Mesendoderm (in vitro differentiated cells): ENCODE measurements at regions not wholly inside any gene's neighbourhood (a gene's known extent, or its start where the extent isn't known, plus 50 kb on each side); places are given as distances from the start of the nearest gene placed in this dataset.
"Not testable (repeated sequence)": the region's sequence is repeated elsewhere in the genome, so short reads cannot be mapped to it uniquely, and the experiment has no call there.

ENCODE experiments used
- DNase-seq: peaks from one replicate; pipeline ENCODE4 v3.0.0; 2013
- H2AK5ac ChIP-seq: 2 replicates; pipeline ENCODE4 v1.6.1; 2013; ENCODE audit warnings: low read length, inconsistent platforms
- H2BK120ac ChIP-seq: 2 replicates; pipeline ENCODE4 v1.6.1; 2013; ENCODE audit warnings: low read depth, mild to moderate bottlenecking, low read length, moderate library complexity, mixed read lengths
- H2BK15ac ChIP-seq: replicated peaks from 2 replicates; pipeline ENCODE4 v1.6.1; 2013; ENCODE audit warnings: low read depth, mild to moderate bottlenecking, moderate library complexity
- H2BK5ac ChIP-seq: 2 replicates; pipeline ENCODE4 v1.6.1; 2013; ENCODE audit warnings: low read length, inconsistent platforms
- H3K18ac ChIP-seq: 2 replicates; pipeline ENCODE4 v1.6.1; 2013; ENCODE audit warnings: mild to moderate bottlenecking, low read length, mixed read lengths
- H3K23ac ChIP-seq: one replicate; pipeline ENCODE4 v1.6.1; 2013; ENCODE audit warnings: low read length
- H3K27ac ChIP-seq: 2 replicates; pipeline ENCODE4 v1.5.1; 2013; ENCODE audit warnings: low read depth, mild to moderate bottlenecking, inconsistent platforms, low read length, moderate library complexity
- H3K27me3 ChIP-seq: 2 replicates; pipeline ENCODE4 v1.6.1; 2013; ENCODE audit warnings: low read length, control low read depth, mild to moderate bottlenecking, inconsistent platforms; ENCODE audit not compliant: insufficient read depth, poor library complexity
- H3K36me3 ChIP-seq: 2 replicates; pipeline ENCODE4 v1.6.1; 2013; ENCODE audit warnings: low read length, inconsistent platforms; ENCODE audit not compliant: control insufficient read depth, insufficient read depth
- H3K4ac ChIP-seq: one replicate; pipeline ENCODE4 v1.6.1; 2013; ENCODE audit warnings: low read depth, mild to moderate bottlenecking, low read length, moderate library complexity
- H3K4me1 ChIP-seq: 2 replicates; pipeline ENCODE4 v1.6.1; 2013; ENCODE audit warnings: low read depth, low read length, inconsistent platforms; ENCODE audit not compliant: control insufficient read depth
- H3K4me2 ChIP-seq: 2 replicates; pipeline ENCODE4 v1.6.1; 2013; ENCODE audit warnings: low read length
- H3K4me3 ChIP-seq: 2 replicates; pipeline ENCODE4 v1.5.1; 2013; ENCODE audit warnings: mild to moderate bottlenecking, low read length
- H3K56ac ChIP-seq: one replicate; pipeline ENCODE4 v1.6.1; 2013; ENCODE audit warnings: low read length
- H3K79me1 ChIP-seq: 2 replicates; pipeline ENCODE4 v1.6.1; 2013; ENCODE audit warnings: low read length, inconsistent platforms
- H3K79me2 ChIP-seq: 2 replicates; pipeline ENCODE4 v1.6.1; 2013; ENCODE audit warnings: mild to moderate bottlenecking, low read length; ENCODE audit not compliant: control insufficient read depth, insufficient read depth
- H3K9ac ChIP-seq: 2 replicates; pipeline ENCODE4 v1.6.1; 2013; ENCODE audit warnings: low read length, inconsistent platforms
- H4K5ac ChIP-seq: one replicate; pipeline ENCODE4 v1.6.1; 2013; ENCODE audit warnings: low read length
- H4K8ac ChIP-seq: one replicate; pipeline ENCODE4 v1.6.1; 2013; ENCODE audit warnings: low read depth, mild to moderate bottlenecking, control low read depth, low read length, moderate library complexity
- WGBS: extraction: QIAGEN DNeasy Blood & Tissue Kit; methylation state at CpG from one replicate; pipeline ENCODE4 v1.1.7; 2013; ENCODE audit warnings: low lambda C conversion rate, missing lambda C conversion rate; ENCODE audit not compliant: insufficient coverage; ENCODE audit errors: extremely low coverage; 5-methylcytosine and 5-hydroxymethylcytosine counted together

DNA sequence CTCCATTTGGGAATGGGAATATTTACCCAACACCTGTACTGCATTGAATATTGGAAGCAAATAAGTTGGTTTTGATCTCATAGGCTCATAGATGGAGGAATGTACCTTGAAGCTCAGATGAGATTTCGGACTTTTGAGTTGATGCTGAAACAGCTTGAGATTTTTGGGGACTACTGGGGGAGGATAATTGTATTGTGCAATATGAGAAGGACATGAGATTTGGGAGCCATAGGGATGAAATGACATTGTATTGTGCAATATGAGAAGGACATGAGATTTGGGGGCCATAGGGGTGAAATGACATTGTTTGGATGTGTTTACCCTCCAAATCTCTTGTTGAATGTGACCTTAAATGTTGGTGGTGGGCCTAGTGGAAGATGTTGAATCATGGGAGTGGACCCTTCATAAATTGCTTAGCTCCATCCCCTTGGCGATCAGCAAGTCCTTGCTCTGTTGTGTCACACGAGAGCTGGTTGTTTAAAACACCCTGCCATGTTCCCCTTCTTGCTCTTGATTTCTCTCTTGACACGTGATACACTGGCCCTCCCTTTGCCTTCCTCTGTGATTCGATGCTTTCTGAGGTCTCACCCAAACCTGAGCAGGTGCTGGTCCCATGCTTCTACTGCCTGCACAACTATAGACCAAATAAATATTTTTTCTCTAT lies 4464.8 kb upstream of the OR11H1 start:
- H3K27me3 ChIP-seq, H3K4me1 ChIP-seq, H2BK5ac ChIP-seq, H3K56ac ChIP-seq, H3K27ac ChIP-seq, H3K23ac ChIP-seq, H2BK15ac ChIP-seq, H3K36me3 ChIP-seq, H4K8ac ChIP-seq, H3K9ac ChIP-seq, H4K5ac ChIP-seq, H3K4ac ChIP-seq, H3K79me2 ChIP-seq, H3K4me2 ChIP-seq, DNase-seq, H2AK5ac ChIP-seq, H2BK120ac ChIP-seq, H3K79me1 ChIP-seq, H3K18ac ChIP-seq: not testable (repeated sequence)
- peak overlapping the region; percentile 46 for H3K4me3 ChIP-seq
- no CpG with 5 or more reads among the region's 5 CpGs for WGBS

DNA sequence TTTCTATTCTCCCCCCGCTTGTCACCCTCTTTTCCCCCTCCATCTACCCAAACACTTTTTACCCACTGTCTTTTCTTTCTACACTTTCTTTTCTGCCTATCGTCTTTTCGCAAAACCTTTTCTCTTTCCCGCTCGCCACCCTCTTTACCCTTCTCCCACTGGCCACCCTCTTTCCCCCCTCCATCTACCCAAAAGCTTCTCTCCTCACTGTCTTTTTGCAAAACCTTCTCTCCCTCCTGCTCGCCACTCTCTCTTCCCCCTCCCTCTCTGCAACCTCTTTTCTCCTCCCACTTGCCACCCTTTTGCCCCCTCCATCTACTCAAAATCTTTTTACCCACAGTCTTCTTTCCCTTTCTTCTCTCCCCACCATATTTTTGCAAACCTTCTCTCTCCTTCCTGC lies 4462.8 kb upstream of the OR11H1 start:
- not testable (repeated sequence) for H4K5ac ChIP-seq, H2BK15ac ChIP-seq, H3K4me2 ChIP-seq, H3K23ac ChIP-seq, H3K9ac ChIP-seq, H3K4ac ChIP-seq, DNase-seq, H2AK5ac ChIP-seq, H2BK5ac ChIP-seq, H3K79me1 ChIP-seq, H3K79me2 ChIP-seq, H2BK120ac ChIP-seq, H4K8ac ChIP-seq, H3K18ac ChIP-seq, H3K56ac ChIP-seq, H3K4me1 ChIP-seq, H3K27ac ChIP-seq, H3K27me3 ChIP-seq, H3K36me3 ChIP-seq
- 100% methylated on average over 4 of the region's 6 CpGs for WGBS
- peak overlapping the region; percentile 11 for H3K4me3 ChIP-seq

- not testable (repeated sequence) for H3K18ac ChIP-seq, H3K23ac ChIP-seq, H3K27ac ChIP-seq, H4K8ac ChIP-seq, H2BK120ac ChIP-seq, H3K9ac ChIP-seq, H2BK5ac ChIP-seq, DNase-seq, H3K4me1 ChIP-seq, H2BK15ac ChIP-seq, H3K36me3 ChIP-seq, H3K4me2 ChIP-seq, H3K56ac ChIP-seq, H3K79me1 ChIP-seq, H3K4ac ChIP-seq, H4K5ac ChIP-seq, H2AK5ac ChIP-seq, H3K27me3 ChIP-seq, H3K79me2 ChIP-seq
- peak overlapping the region; percentile 49 for H3K4me3 ChIP-seq
- WGBS, result no CpG with 5 or more reads among the region's 18 CpGs
These were observed 4462.0 kb upstream of the OR11H1 start for GRCh38 chr22:11065876-11066457.

GRCh38 chr22:11066458-11067285 lies 4461.3 kb upstream of the OR11H1 start:
- Histone ChIP-seq H3K4me1 (no peaks in the 10 kb centered on the region), H3K9ac (no peak overlapping the region), H2BK120ac (no peak overlapping the region), H3K79me1 (no peaks in the 10 kb centered on the region), H3K23ac (no peak overlapping the region), H2BK15ac (no peak overlapping the region), H3K56ac (no peak overlapping the region), H3K4me3 (peak overlapping the region; percentile 49), H3K79me2 (no peaks in the 10 kb centered on the region), H4K8ac (no peak overlapping the region), H3K27ac (no peak overlapping the region), H3K36me3 (no peaks in the 10 kb centered on the region), H4K5ac (no peak overlapping the region), H3K27me3 (no peaks in the 10 kb centered on the region), H2BK5ac (no peak overlapping the region), H3K4me2 (no peak overlapping the region), H3K4ac (no peak overlapping the region), H2AK5ac (no peak overlapping the region), H3K18ac (no peak overlapping the region)
- no peak for DNase-seq
- WGBS, result no CpG with 5 or more reads among the region's 29 CpGs

- H3K4me3 ChIP-seq, result peak overlapping the region; percentile 14
- H3K27ac ChIP-seq, DNase-seq, H3K4ac ChIP-seq, H3K4me1 ChIP-seq, H3K4me2 ChIP-seq, H4K8ac ChIP-seq, H3K56ac ChIP-seq, H2BK5ac ChIP-seq, H3K79me1 ChIP-seq, H3K18ac ChIP-seq, H3K23ac ChIP-seq, H2BK15ac ChIP-seq, H3K9ac ChIP-seq, H3K36me3 ChIP-seq, H3K27me3 ChIP-seq, H4K5ac ChIP-seq, H2AK5ac ChIP-seq, H3K79me2 ChIP-seq, H2BK120ac ChIP-seq: not testable (repeated sequence)
- no CpG with 5 or more reads among the region's 13 CpGs for WGBS
These were observed 4460.6 kb upstream of the OR11H1 start for GRCh38 chr22:11067286-11067871.
